Ascending aorta (tissue), 2 donors: ENCODE measurements at regions not wholly inside any gene's neighbourhood (a gene's known extent, or its start where the extent isn't known, plus 50 kb on each side); places are given as distances from the start of the nearest gene placed in this dataset.

ENCODE experiments used
- DNase-seq, 2 donors: peaks; one replicate each; pipeline ENCODE4 v3.0.0-alpha.2; 2019; ENCODE audit warnings: low spot score in 2 of 2
- H3K27ac ChIP-seq, 2 donors: fragments of 200-600 bp; sonication (generic); one replicate each; pipeline ENCODE4 v1.5.1; 2016 to 2017; ENCODE audit warnings: mild to moderate bottlenecking in 1 of 2
- H3K27me3 ChIP-seq: fragments of 200-600 bp; sonication (generic); one replicate; pipeline ENCODE4 v1.5.1; 2017
- H3K36me3 ChIP-seq, 2 donors: fragments of 200-600 bp; sonication (generic); one replicate each; pipeline ENCODE4 v1.5.1; 2016
- H3K4me1 ChIP-seq, 2 donors: fragments of 200-600 bp; sonication (generic); one replicate each; pipeline ENCODE4 v1.5.1; 2016 to 2017; ENCODE audit warnings: mild to moderate bottlenecking in 1 of 2
- H3K4me3 ChIP-seq, 2 donors: fragments of 200-600 bp; sonication (generic); one replicate each; pipeline ENCODE4 v1.5.1; 2016 to 2017; ENCODE audit warnings: mild to moderate bottlenecking in 1 of 2
- H3K9me3 ChIP-seq, 2 donors: fragments of 200-600 bp; sonication (generic); one replicate each; pipeline ENCODE4 v1.5.1; 2016
- CTCF ChIP-seq, 3 experiments: fragments of 200-600 bp in 2 of 3; fragments of 450-650 bp in 1 of 3; sonication (generic) in 2 of 3; IDR thresholded peaks; one replicate each; pipeline ENCODE4 v1.5.1; 2016 to 2019; ENCODE audit warnings: antibody characterized with exemption in 3 of 3, mild to moderate bottlenecking in 1 of 3, moderate library complexity in 1 of 3
- intact Hi-C: fragments of 100-400 bp; cut with DNase I; formaldehyde crosslinking; loops from one replicate; pipeline ENCODE4 v1.15.1; 2023

GRCh38 chr10:25692761-25693160 is 241.3 kb upstream of the MYO3A start:
- no peak for DNase-seq
- no peaks in the 10 kb centered on the region for H3K4me1 ChIP-seq
- H3K27me3 ChIP-seq, result no peaks in the 10 kb centered on the region
- no peak overlapping the region for H3K27ac ChIP-seq
- H3K9me3 ChIP-seq, result no peaks in the 10 kb centered on the region
- intact Hi-C loops, result no loop called here
- no peaks in the 10 kb centered on the region for H3K36me3 ChIP-seq
- no peak overlapping the region for H3K4me3 ChIP-seq
- TF ChIP-seq CTCF (IDR thresholded peaks at IDR 0.05), result no peak

GRCh38 chr10:25694206-25694933 is 239.7 kb upstream of the MYO3A start:
- intact Hi-C loops, result no loop called here
- Histone ChIP-seq H3K27me3 (no peaks in the 10 kb centered on the region), H3K4me3 (no peak overlapping the region), H3K9me3 (no peaks in the 10 kb centered on the region), H3K4me1 (no peaks in the 10 kb centered on the region), H3K36me3 (no peaks in the 10 kb centered on the region), H3K27ac (no peak overlapping the region)
- DNase-seq, result no peak
- TF ChIP-seq CTCF (IDR thresholded peaks at IDR 0.05), result no peak

GRCh38 chr10:25694971-25695370 is 239.1 kb upstream of the MYO3A start:
- Histone ChIP-seq H3K27me3 (no peaks in the 10 kb centered on the region), H3K4me3 (no peak overlapping the region), H3K4me1 (no peaks in the 10 kb centered on the region), H3K9me3 (no peaks in the 10 kb centered on the region), H3K36me3 (no peaks in the 10 kb centered on the region), H3K27ac (no peak overlapping the region)
- DNase-seq, result no peak
- TF ChIP-seq CTCF (IDR thresholded peaks at IDR 0.05), result no peak
- intact Hi-C loops, result no loop called here

- Histone ChIP-seq H3K9me3 (no peaks in the 10 kb centered on the region), H3K27ac (no peak overlapping the region), H3K27me3 (no peaks in the 10 kb centered on the region), H3K36me3 (no peaks in the 10 kb centered on the region), H3K4me3 (no peak overlapping the region), H3K4me1 (no peaks in the 10 kb centered on the region)
- DNase-seq, result no peak
- TF ChIP-seq CTCF (IDR thresholded peaks at IDR 0.05), result no peak
- intact Hi-C loops, result no loop called here
These were observed 238.4 kb upstream of the MYO3A start for GRCh38 chr10:25695586-25695985.

GRCh38 chr10:25696013-25696708 is 237.9 kb upstream of the MYO3A start:
- no peak for TF ChIP-seq CTCF (IDR thresholded peaks at IDR 0.05)
- no peak overlapping the region for H3K4me3 ChIP-seq
- no peak overlapping the region for H3K27ac ChIP-seq
- H3K4me1 ChIP-seq, result no peaks in the 10 kb centered on the region
- no peaks in the 10 kb centered on the region for H3K9me3 ChIP-seq
- H3K27me3 ChIP-seq, result no peaks in the 10 kb centered on the region
- intact Hi-C loops, result no loop called here
- no peaks in the 10 kb centered on the region for H3K36me3 ChIP-seq
- DNase-seq, result no peak
